Glutamatergic neuron (in vitro differentiated cells): ENCODE measurements at regions not wholly inside any gene's neighbourhood (a gene's known extent, or its start where the extent isn't known, plus 50 kb on each side); places are given as distances from the start of the nearest gene placed in this dataset.

Source experiments
- DNase-seq: peaks from one replicate; pipeline ENCODE4 v3.0.0; 2022
- H3K27ac Mint-ChIP-seq: one replicate; pipeline ENCODE4 v1.8.0; 2020; ENCODE audit warnings: mild to moderate bottlenecking, mixed read lengths, inconsistent platforms; ENCODE audit not compliant: unreplicated experiment
- H3K27me3 Mint-ChIP-seq: one replicate; pipeline ENCODE4 v1.8.0; 2020; ENCODE audit warnings: mild to moderate bottlenecking, moderate library complexity, mixed read lengths, inconsistent platforms; ENCODE audit not compliant: unreplicated experiment
- H3K36me3 Mint-ChIP-seq: one replicate; pipeline ENCODE4 v1.8.0; 2020; ENCODE audit warnings: mild to moderate bottlenecking, mixed read lengths, inconsistent platforms; ENCODE audit not compliant: unreplicated experiment
- H3K4me1 Mint-ChIP-seq: one replicate; pipeline ENCODE4 v1.8.0; 2020; ENCODE audit warnings: mild to moderate bottlenecking, low read depth, mixed read lengths, inconsistent platforms; ENCODE audit not compliant: unreplicated experiment
- H3K4me3 Mint-ChIP-seq: one replicate; pipeline ENCODE4 v1.8.0; 2020; ENCODE audit warnings: mild to moderate bottlenecking, mixed read lengths, inconsistent platforms; ENCODE audit not compliant: unreplicated experiment
- H3K9me3 Mint-ChIP-seq: one replicate; pipeline ENCODE4 v1.8.0; 2020; ENCODE audit warnings: mild to moderate bottlenecking, moderate library complexity, mixed read lengths, inconsistent platforms; ENCODE audit not compliant: unreplicated experiment
- CTCF ChIP-seq: fragments of 200-600 bp; sonication (generic); IDR thresholded peaks from one replicate; pipeline ENCODE4 v1.5.0; 2021; ENCODE audit not compliant: partially characterized antibody, unreplicated experiment

DNA sequence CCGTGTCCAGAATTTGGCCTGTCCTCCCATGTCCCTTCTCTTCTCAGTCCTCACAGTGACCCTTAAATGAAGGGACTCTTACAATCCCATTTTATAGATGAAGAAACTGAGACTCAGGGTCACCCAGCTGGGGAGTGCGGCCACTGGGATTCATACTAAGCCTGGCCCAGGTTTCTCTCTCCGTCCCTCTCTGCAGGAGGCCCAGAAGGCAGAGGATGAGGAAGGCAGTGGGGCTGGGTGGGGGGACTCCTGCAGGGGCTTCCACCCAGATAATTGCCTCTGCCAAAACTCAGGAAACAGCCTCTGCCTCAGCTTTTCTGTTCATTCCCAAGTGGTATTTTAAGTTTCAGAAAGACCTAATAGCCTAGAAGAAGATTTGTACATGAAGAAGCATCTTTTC, 299.8 kb downstream of the MATN1 start:
- Mint-ChIP-seq H3K27ac (no peak overlapping the region), H3K4me1 (no peaks in the 10 kb centered on the region), H3K36me3 (peaks cover 10% of the 10 kb centered on the region), H3K27me3 (no peaks in the 10 kb centered on the region), H3K9me3 (peaks cover 3% of the 10 kb centered on the region), H3K4me3 (no peak overlapping the region)
- DNase-seq = no peak
- TF ChIP-seq CTCF = no peak

GRCh38 chr1:30422251-30422650, 301.1 kb downstream of the MATN1 start:
- Mint-ChIP-seq H3K27ac (no peak overlapping the region), H3K9me3 (no peaks in the 10 kb centered on the region), H3K36me3 (no peaks in the 10 kb centered on the region), H3K4me3 (no peak overlapping the region), H3K4me1 (no peaks in the 10 kb centered on the region), H3K27me3 (no peaks in the 10 kb centered on the region)
- TF ChIP-seq CTCF = no peak
- no peak for DNase-seq

- no peaks in the 10 kb centered on the region for H3K36me3 Mint-ChIP-seq
- H3K4me3 Mint-ChIP-seq = no peak overlapping the region
- H3K9me3 Mint-ChIP-seq = no peaks in the 10 kb centered on the region
- H3K27ac Mint-ChIP-seq = no peak overlapping the region
- TF ChIP-seq CTCF = no peak
- H3K4me1 Mint-ChIP-seq = no peaks in the 10 kb centered on the region
- DNase-seq = no peak
- peaks cover 2% of the 10 kb centered on the region for H3K27me3 Mint-ChIP-seq
Observed at GRCh38 chr1:30420519-30421050, 302.8 kb downstream of the MATN1 start.

DNA sequence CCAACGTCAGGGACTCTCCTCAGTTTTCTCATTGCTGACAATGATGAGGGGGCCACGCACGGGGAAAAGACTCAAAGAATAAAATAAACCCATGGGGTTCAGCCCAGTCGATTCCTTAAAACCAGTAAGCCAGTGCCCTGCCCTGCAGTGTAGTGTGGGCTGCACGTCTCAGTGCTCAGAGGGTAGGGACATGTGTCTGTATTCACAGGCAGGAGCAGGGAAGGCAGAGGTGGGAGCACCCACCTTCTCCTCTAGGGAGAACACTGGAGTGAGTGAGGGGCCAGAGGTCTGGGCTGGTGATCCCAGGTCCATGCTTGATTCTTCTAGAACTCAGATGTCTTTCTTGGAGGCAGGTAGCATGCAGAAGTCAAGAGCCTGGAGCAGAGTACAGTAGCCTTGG, 303.6 kb downstream of the MATN1 start:
- TF ChIP-seq CTCF = no peak
- Mint-ChIP-seq H3K27me3 (peaks cover 2% of the 10 kb centered on the region), H3K36me3 (no peaks in the 10 kb centered on the region), H3K4me1 (no peaks in the 10 kb centered on the region), H3K9me3 (no peaks in the 10 kb centered on the region), H3K4me3 (no peak overlapping the region), H3K27ac (no peak overlapping the region)
- no peak for DNase-seq

DNA sequence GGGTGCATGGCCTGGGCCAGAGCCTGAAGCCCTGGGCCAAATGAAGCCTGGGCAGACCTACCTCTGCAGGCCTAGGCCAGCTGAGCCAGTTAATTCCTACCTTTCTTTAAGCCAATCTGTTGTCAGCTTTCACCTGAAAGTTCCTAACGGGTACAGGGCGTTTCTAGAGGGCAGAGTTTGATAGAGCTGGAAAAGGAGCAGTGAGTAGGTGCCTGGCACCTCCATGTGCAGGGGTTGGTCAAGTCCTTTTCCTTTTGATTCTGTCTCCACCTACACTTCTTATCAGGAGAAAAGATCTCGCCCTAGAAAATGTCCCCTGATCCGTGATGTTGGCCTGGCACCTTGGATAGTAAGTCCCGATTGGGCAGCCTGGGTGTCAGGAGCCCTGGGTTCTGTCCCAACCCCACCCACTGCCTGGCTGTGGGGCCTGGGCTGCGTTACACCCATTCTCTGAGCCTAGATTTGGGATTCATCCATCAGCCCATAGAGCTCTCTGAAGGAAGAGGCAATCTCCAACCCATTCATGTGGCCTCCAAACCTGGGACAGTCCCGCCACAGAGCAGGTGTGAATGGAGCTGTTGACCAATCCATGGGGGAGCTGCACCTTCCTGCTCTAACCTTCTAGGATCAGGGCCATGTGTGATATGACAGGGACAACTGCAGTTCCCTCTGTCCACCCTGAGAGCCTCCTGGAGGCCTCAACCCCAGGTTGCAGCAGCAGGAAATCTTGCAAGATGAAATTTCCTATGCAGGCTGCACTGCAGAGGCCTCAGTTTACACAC, 304.3 kb downstream of the MATN1 start:
- H3K27ac Mint-ChIP-seq = no peak overlapping the region
- H3K27me3 Mint-ChIP-seq = peaks cover 2% of the 10 kb centered on the region
- no peak overlapping the region for H3K4me3 Mint-ChIP-seq
- no peaks in the 10 kb centered on the region for H3K4me1 Mint-ChIP-seq
- H3K36me3 Mint-ChIP-seq = no peaks in the 10 kb centered on the region
- TF ChIP-seq CTCF = no peak
- no peak for DNase-seq
- H3K9me3 Mint-ChIP-seq = no peaks in the 10 kb centered on the region
